ENCODE measurements at regions not wholly inside any gene's neighbourhood (a gene's known extent, or its start where the extent isn't known, plus 50 kb on each side); places are given as distances from the start of the nearest gene placed in this dataset.

DNA sequence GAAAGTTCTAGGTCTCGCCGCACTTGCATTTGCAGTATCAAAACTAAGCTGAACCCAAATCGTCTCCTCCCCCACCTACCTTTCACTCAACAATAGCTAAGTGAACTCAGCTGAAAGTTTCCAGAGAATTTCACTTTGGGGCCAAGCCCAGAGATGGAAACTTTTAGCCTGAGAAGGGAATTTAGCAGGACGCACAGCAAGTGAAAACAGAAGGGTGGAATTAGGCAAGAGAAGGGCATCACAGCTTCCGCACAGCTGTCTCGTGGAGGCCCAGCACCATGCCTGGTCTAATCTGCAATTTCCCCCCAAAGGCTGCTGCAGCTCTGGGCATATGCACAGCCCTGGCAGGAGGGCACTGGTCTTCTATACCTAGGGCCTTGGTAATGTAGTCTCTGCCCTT, 262.0 kb downstream of the TNS1 start:
- TF ChIP-seq FOXK2 (IDR thresholded peaks at IDR 0.05) (no peak), BHLHE40 (IDR thresholded peaks at IDR 0.05; ENCODE audit: borderline replicate concordance in 1 of 2, low read depth in 2 of 2, low read length in 1 of 2) (no peak), CTCF (IDR thresholded peaks at IDR 0.05 in 2 of 3, conservative IDR thresholded peaks at IDR 0.05 in 1 of 3; ENCODE audit: control insufficient read depth in 2 of 3, extremely low read depth in 1 of 3, insufficient read depth in 1 of 3, low read depth in 3 of 3, low read length in 3 of 3) (no peak), BCL11A (IDR thresholded peaks at IDR 0.05; ENCODE audit: low read depth, low read length) (no peak), CEBPB (IDR thresholded peaks at IDR 0.05; ENCODE audit: borderline replicate concordance in 1 of 2, low read depth in 2 of 2, low read length in 2 of 2) (no peak), YY1 (IDR thresholded peaks at IDR 0.05; ENCODE audit: low read depth, low read length) (no peak), ZSCAN29 (IDR thresholded peaks at IDR 0.05) (no peak)
- TF ChIP-seq, protein P1, sequence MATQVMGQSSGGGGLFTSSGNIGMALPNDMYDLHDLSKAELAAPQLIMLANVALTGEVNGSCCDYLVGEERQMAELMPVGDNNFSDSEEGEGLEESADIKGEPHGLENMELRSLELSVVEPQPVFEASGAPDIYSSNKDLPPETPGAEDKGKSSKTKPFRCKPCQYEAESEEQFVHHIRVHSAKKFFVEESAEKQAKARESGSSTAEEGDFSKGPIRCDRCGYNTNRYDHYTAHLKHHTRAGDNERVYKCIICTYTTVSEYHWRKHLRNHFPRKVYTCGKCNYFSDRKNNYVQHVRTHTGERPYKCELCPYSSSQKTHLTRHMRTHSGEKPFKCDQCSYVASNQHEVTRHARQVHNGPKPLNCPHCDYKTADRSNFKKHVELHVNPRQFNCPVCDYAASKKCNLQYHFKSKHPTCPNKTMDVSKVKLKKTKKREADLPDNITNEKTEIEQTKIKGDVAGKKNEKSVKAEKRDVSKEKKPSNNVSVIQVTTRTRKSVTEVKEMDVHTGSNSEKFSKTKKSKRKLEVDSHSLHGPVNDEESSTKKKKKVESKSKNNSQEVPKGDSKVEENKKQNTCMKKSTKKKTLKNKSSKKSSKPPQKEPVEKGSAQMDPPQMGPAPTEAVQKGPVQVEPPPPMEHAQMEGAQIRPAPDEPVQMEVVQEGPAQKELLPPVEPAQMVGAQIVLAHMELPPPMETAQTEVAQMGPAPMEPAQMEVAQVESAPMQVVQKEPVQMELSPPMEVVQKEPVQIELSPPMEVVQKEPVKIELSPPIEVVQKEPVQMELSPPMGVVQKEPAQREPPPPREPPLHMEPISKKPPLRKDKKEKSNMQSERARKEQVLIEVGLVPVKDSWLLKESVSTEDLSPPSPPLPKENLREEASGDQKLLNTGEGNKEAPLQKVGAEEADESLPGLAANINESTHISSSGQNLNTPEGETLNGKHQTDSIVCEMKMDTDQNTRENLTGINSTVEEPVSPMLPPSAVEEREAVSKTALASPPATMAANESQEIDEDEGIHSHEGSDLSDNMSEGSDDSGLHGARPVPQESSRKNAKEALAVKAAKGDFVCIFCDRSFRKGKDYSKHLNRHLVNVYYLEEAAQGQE (IDR thresholded peaks at IDR 0.05; ENCODE audit: low read depth, low read length), result no peak
- TF ChIP-seq, protein P2, sequence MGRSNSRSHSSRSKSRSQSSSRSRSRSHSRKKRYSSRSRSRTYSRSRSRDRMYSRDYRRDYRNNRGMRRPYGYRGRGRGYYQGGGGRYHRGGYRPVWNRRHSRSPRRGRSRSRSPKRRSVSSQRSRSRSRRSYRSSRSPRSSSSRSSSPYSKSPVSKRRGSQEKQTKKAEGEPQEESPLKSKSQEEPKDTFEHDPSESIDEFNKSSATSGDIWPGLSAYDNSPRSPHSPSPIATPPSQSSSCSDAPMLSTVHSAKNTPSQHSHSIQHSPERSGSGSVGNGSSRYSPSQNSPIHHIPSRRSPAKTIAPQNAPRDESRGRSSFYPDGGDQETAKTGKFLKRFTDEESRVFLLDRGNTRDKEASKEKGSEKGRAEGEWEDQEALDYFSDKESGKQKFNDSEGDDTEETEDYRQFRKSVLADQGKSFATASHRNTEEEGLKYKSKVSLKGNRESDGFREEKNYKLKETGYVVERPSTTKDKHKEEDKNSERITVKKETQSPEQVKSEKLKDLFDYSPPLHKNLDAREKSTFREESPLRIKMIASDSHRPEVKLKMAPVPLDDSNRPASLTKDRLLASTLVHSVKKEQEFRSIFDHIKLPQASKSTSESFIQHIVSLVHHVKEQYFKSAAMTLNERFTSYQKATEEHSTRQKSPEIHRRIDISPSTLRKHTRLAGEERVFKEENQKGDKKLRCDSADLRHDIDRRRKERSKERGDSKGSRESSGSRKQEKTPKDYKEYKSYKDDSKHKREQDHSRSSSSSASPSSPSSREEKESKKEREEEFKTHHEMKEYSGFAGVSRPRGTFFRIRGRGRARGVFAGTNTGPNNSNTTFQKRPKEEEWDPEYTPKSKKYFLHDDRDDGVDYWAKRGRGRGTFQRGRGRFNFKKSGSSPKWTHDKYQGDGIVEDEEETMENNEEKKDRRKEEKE (IDR thresholded peaks at IDR 0.05), result no peak

All from GM12878 (cell line).